HG03457 (cell line): ENCODE measurements at regions not wholly inside any gene's neighbourhood (a gene's known extent, or its start where the extent isn't known, plus 50 kb on each side); places are given as distances from the start of the nearest gene placed in this dataset.

ENCODE experiments used
- ATAC-seq: cut with Tn5 transposase; IDR thresholded peaks from one replicate; pipeline ENCODE4 v1.9.1; 2021; ENCODE audit warnings: moderate number of reproducible peaks; ENCODE audit not compliant: unreplicated experiment

DNA sequence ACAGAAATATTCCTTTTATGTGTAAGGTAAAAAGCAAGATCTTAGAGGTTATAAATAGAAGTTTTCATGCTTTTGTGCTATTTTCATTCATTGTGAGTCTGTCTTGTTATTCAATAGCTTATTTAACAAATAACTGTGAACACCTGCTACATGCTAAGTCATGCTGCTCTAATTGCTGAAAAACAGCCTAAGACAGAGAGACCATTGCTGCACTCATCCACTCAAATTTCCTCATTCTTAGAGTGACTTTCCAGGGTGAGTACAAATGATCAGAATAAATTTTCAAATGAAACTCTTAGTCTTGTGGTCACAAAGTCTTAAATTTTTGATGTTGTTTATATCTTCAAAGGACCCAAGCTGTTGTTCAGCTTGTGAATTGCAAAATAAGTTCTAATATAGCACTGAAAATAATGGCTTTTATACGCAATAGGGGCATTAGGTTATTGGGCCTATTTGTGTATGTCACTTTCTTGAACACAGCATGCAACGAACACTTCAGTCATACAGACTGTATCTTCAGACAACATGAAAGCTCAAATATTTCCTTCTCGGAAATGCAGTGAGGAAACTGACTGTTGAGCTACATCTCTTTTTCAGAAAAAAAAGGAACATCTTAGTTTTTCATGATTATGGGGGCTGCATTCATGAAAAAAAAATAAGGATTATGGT lies 247.9 kb upstream of the PCDH15 start:
- ATAC-seq = no peak

GRCh38 chr10:55043540-55043939 lies 242.5 kb upstream of the PCDH15 start:
- no peak for ATAC-seq

DNA sequence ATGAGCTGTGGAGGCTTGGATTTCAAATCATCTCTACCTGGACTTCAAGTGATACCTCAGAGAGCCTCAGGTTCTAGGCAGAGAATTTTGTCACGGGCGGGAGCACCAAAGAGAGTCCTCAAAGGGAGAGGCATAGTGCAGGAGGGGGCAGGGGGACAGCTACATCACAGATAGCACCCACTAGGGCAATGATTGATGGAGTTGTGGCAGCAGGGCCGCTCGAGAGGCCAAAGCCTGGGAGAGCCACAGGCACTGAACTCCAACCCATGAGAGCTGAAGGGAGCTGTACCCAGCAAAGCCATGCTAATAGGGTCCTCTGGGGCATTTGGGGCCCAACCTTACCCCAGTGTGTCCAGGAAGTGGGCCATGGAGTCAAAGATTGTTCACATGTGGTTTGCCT lies 232.0 kb upstream of the PCDH15 start:
- no peak for ATAC-seq

- no peak for ATAC-seq
Measured at GRCh38 chr10:55024713-55025112, 223.7 kb upstream of the PCDH15 start.

- ATAC-seq = no peak
Measured at GRCh38 chr10:55019439-55019838, 218.4 kb upstream of the PCDH15 start.

- ATAC-seq = no peak
Measured at GRCh38 chr10:55013318-55013717, 212.3 kb upstream of the PCDH15 start.

- ATAC-seq = no peak
Measured at GRCh38 chr10:55002420-55002819, 201.4 kb upstream of the PCDH15 start.

GRCh38 chr10:55001422-55001821 lies 200.4 kb upstream of the PCDH15 start:
- ATAC-seq = no peak

DNA sequence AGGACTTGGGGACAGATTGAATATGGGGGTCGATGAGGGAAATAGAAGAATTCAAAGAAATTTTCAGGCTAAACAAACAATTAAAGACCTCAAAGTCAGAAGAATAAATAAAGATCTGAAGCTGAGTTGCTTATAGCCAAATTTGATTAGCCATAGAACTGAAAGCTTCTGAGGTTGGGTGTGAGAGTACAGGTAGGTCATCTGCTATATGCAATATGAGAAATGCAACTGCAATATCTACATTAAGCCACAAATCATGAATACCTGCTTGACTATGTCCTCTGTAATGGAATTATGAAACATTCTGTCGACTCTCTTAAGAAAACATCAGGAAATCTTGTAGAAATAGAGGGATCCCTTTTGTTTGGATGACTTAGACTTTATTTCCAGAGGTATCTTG lies 192.1 kb upstream of the PCDH15 start:
- ATAC-seq = no peak

DNA sequence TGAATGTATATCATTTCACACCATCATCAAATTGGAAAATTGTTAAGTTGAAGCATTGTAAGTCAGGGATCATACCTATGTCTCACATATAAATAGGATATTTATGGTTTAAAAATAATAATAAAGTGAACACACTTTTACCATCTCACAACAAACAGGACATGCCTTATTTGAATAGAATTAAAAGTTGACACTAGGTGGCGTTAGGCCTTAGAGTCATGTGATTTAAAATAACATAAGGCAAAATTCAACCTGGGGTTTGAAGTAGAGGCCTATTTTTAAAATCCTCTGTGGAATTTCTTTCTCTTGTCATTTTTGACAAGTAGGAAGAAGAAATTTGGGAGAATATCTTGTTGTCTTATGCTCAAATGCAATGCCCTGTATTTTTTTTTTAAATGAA lies 184.7 kb upstream of the PCDH15 start:
- no peak for ATAC-seq

DNA sequence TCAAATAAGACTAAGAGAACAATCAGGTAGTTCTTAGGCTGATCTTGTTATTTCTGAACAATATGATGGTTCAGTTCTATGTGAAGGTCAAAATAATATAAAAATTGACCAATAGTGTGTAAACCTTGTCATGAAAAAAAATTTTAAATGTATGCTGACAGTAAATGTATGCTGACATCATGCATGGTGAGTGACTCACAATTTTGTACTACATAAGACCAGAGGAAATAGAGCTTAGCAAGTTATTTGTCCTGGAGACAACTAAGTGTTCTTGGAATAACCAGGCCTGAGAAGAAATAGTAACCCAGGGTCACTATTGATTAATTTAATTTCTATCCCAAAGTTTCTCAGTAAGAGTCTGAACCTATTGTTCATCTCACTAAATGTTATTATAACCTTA lies 182.2 kb upstream of the PCDH15 start:
- ATAC-seq = no peak

GRCh38 chr10:54962134-54962900 lies 161.3 kb upstream of the PCDH15 start:
- no peak for ATAC-seq

DNA sequence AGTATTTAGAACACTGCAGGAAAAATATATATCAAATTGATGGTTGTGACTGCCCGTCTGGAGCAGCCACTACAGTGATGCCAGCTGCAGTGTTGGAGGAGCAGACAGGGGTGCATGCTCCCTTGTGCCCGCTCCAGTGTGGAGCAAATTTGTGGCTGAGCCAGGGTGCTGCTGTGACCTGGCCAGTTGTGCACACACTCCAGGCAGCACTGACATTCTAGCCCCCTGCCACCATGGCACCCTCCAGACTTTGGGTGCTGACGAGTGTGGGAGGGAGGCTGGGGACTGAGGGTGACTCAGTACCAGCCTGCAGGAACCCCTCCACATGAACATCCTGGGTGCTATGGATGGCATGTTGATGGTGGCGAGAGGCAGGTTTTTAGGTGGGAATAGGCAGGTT lies 160.0 kb upstream of the PCDH15 start:
- ATAC-seq = no peak

- no peak for ATAC-seq
Measured at GRCh38 chr10:54958844-54959243, 157.8 kb upstream of the PCDH15 start.

- no peak for ATAC-seq
Measured at GRCh38 chr10:54947605-54948004, 146.6 kb upstream of the PCDH15 start.

GRCh38 chr10:54940418-54940817 lies 139.4 kb upstream of the PCDH15 start:
- ATAC-seq = no peak

DNA sequence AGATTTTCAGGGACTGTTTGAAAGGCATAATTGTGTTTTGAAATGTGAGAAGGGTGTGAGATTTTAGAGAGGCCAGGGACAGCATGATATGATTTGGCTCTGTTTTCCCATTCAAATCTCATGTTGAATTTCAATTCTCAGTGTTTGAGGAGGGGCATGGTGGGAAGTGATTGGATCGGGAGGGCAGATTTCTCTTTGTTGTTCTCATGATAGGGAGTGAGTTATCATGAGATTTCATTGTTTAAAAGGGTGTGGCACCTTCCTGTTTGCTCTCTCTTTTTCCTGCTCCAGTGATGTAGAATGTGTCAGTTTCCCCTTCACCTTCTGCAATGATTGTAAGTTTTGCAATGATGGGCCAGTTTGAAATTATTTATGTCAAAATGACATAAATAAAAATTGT lies 113.0 kb upstream of the PCDH15 start:
- no peak for ATAC-seq

GRCh38 chr10:54909165-54909564 lies 108.1 kb upstream of the PCDH15 start:
- no peak for ATAC-seq

DNA sequence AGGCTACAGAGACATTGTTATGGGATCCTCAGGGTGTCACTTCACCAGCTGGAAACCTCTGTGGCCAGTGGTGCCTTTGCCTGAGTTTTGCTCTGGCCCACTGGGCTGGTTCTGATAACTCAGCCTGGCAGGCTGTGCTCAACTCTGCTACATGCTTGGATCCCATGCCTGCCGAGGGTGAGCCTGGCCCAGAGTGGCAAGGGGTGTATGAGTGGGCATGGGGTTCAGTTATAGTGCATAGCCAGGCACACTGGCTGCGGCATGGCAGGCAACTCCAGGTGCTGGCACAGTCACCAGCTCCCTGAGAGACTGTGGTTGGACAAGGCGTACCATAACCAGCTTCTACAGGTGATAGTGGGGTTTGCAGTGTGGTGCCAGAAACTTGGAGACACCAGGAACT lies 107.0 kb upstream of the PCDH15 start:
- no peak for ATAC-seq

GRCh38 chr10:54906940-54907339 lies 105.9 kb upstream of the PCDH15 start:
- no peak for ATAC-seq

DNA sequence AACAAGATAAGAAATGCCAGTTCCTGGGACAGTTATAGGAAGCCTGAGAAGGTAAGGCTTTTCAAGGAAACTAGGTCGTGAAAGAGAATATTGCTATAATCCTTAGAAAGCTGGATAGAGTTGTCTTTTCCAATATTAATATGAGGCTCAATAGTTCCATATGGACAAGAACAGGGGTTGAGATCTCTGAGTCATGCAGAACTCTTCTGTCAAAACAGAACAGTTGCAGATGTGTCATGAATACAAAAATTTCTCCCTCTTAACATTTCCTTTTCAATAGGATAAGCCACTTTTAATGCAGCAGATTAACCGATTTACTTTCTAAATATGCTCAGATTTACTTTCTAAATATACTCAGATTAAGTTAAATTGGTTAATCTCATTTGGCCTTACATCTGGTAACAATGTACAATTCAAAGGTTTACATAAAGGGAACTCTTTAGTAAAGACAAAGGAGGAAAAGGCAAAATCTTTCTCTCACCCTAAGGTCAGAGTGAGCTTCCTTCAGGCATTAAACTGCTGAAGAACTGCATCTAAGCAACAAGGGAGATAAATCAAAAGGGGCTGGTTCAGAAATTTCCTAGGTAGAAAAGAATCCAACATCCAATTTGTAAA lies 104.7 kb upstream of the PCDH15 start:
- ATAC-seq = no peak

- no peak for ATAC-seq
Measured at GRCh38 chr10:54904833-54905232, 103.8 kb upstream of the PCDH15 start.
